Peyer's patch (tissue), 4 donors: ENCODE measurements at regions not wholly inside any gene's neighbourhood (a gene's known extent, or its start where the extent isn't known, plus 50 kb on each side); places are given as distances from the start of the nearest gene placed in this dataset.

Source experiments
- CTCF ChIP-seq, 6 experiments: fragments of 450-650 bp in 4 of 6; fragments of 200-600 bp in 2 of 6; sonication (generic) in 1 of 6; IDR thresholded peaks; one replicate each; pipeline ENCODE4 v1.5.1; 2017 to 2019; ENCODE audit warnings: antibody characterized with exemption in 6 of 6, mild to moderate bottlenecking in 3 of 6, moderate library complexity in 1 of 6
- POLR2A ChIP-seq, 2 donors: fragments of 450-650 bp; IDR thresholded peaks; one replicate each; pipeline ENCODE4 v1.5.1; 2017; ENCODE audit warnings: antibody characterized with exemption in 2 of 2, mild to moderate bottlenecking in 2 of 2, moderate library complexity in 2 of 2

DNA sequence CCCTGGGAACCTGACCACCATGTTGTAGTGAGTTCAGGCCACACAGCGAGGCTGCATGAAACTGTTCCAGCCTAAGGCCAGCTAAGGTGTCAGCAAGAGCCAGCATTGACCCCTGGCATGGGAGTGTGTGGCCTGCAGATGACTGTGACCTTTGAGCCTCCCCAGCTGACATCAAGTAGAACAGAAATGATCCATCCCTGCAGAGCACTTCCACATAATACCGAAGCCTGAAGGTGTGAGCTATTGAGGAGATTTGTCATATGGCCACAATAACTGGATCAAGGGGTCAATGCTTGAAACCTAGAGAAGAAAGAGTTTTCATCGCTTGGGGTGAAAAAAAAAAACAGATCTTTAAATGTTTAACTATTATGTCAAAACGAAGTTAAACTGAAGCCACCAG is 207.3 kb upstream of the SOX11 start:
- TF ChIP-seq POLR2A (IDR thresholded peaks at IDR 0.05) (no peak), CTCF (IDR thresholded peaks at IDR 0.05) (no peak)
